ENCODE measurements at regions not wholly inside any gene's neighbourhood (a gene's known extent, or its start where the extent isn't known, plus 50 kb on each side); places are given as distances from the start of the nearest gene placed in this dataset.

GRCh38 chr18:40325988-40326387, 1629.0 kb upstream of the PIK3C3 start:
- no peak for TF ChIP-seq CTCF (conservative IDR thresholded peaks at IDR 0.05; ENCODE audit: low read depth, low read length)
- TF ChIP-seq EZH2 (IDR thresholded peaks at IDR 0.05; ENCODE audit: low read length, unreplicated experiment): no peak
